ENCODE measurements at regions not wholly inside any gene's neighbourhood (a gene's known extent, or its start where the extent isn't known, plus 50 kb on each side); places are given as distances from the start of the nearest gene placed in this dataset.

- TF ChIP-seq USF2 (IDR thresholded peaks at IDR 0.05; ENCODE audit: borderline replicate concordance, low read depth, low read length) (no peak), CTCF (IDR thresholded peaks at IDR 0.05) (no peak), ELF1 (IDR thresholded peaks at IDR 0.05) (no peak)
- TF ChIP-seq, protein P1, sequence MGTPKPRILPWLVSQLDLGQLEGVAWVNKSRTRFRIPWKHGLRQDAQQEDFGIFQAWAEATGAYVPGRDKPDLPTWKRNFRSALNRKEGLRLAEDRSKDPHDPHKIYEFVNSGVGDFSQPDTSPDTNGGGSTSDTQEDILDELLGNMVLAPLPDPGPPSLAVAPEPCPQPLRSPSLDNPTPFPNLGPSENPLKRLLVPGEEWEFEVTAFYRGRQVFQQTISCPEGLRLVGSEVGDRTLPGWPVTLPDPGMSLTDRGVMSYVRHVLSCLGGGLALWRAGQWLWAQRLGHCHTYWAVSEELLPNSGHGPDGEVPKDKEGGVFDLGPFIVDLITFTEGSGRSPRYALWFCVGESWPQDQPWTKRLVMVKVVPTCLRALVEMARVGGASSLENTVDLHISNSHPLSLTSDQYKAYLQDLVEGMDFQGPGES (IDR thresholded peaks at IDR 0.05; ENCODE audit: low read depth, low read length), result no peak
These were observed 180.6 kb upstream of the IER5L start for GRCh38 chr9:129358621-129359154.
